ENCODE measurements at regions not wholly inside any gene's neighbourhood (a gene's known extent, or its start where the extent isn't known, plus 50 kb on each side); places are given as distances from the start of the nearest gene placed in this dataset.
A peak's percentile ranks its signal among the peaks of the same experiment; 100 is the strongest.

DNA sequence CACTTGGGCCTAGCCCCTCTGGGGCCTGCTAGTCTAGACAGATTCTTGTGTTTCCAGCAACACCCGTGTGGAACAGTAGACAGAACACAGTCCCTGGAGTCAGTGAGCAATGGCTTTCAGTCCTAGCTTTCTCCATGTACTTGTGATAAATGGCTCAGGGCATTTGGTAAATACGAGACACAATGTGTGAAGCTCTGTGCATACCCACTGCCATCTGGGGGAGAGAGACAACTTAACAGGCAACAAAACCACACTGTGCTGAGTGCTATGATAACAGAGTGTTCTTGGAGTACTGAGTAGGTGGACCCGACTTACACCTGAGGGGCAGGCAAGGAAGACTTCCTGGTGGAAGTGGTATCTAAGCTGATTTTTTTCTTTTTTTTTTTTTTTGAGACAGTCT lies 86.3 kb upstream of the TBX3 start:
- Histone ChIP-seq H3K79me2 (ENCODE audit: control insufficient read depth, insufficient read depth, low read length) (no peaks in the 10 kb centered on the region), H3K27me3 (ENCODE audit: control insufficient read depth in 2 of 2, insufficient read depth in 2 of 2, low read length in 2 of 2) (peaks cover 5 to 18% of the 10 kb centered on the region in 2 experiments; a peak in 3 of 5 replicates), H3K4me2 (ENCODE audit: insufficient read depth, low read length) (no peak overlapping the region), H3K9me3 (replicated peaks; ENCODE audit: control insufficient read depth, insufficient read depth, low read depth, low read length) (no peaks in the 10 kb centered on the region), H3K36me3 (ENCODE audit: control insufficient read depth, insufficient read depth, low read length) (no peaks in the 10 kb centered on the region), H4K20me1 (replicated peaks; ENCODE audit: control insufficient read depth, insufficient read depth, low read length) (0 out of 2 replicates have a peak, but pooled peaks cover 5% of the 10 kb centered on the region), H3K27ac (ENCODE audit: extremely low read depth, low read depth, low read length) (no peak overlapping the region), H3K9ac (ENCODE audit: insufficient read depth in 1 of 2, low read depth in 2 of 2, low read length in 2 of 2) (no peak overlapping the region), H2AFZ (ENCODE audit: low read depth, low read length) (no peak overlapping the region), H3K9me1 (ENCODE audit: control insufficient read depth, insufficient read depth, low read length) (no peaks in the 10 kb centered on the region), H3K4me1 (replicated peaks in 1 of 2; ENCODE audit: control insufficient read depth in 2 of 2, insufficient read depth in 2 of 2, low read length in 2 of 2) (no peaks in the 10 kb centered on the region), H3K4me3 (no peak overlapping the region)
- BruUV-seq (replicated peaks): no TSS peak
- ATAC-seq (no peak), FAIRE-seq (no peak), DNase-seq (ENCODE audit: extremely low read depth in 1 of 4, low spot score in 3 of 4) (no peak)
- 3% methylated on average over 3 of the region's 3 CpGs for WGBS (ENCODE audit: insufficient coverage, low coverage, missing lambda C conversion rate)
- ChIA-PET CTCF (ENCODE audit: low intra/inter-chr PET ratio) (no interaction called here), POLR2A (no interaction called here)
- in situ Hi-C loops (cut with MboI): no loop called here
- TF ChIP-seq ZFP36 (IDR thresholded peaks at IDR 0.05; ENCODE audit: low read depth, low read length, partially characterized antibody): peak; percentile 44
- TF ChIP-seq, protein P1, sequence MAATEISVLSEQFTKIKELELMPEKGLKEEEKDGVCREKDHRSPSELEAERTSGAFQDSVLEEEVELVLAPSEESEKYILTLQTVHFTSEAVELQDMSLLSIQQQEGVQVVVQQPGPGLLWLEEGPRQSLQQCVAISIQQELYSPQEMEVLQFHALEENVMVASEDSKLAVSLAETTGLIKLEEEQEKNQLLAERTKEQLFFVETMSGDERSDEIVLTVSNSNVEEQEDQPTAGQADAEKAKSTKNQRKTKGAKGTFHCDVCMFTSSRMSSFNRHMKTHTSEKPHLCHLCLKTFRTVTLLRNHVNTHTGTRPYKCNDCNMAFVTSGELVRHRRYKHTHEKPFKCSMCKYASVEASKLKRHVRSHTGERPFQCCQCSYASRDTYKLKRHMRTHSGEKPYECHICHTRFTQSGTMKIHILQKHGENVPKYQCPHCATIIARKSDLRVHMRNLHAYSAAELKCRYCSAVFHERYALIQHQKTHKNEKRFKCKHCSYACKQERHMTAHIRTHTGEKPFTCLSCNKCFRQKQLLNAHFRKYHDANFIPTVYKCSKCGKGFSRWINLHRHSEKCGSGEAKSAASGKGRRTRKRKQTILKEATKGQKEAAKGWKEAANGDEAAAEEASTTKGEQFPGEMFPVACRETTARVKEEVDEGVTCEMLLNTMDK (IDR thresholded peaks at IDR 0.05; ENCODE audit: borderline replicate concordance, insufficient read depth, low read depth, low read length, poor library complexity, severe bottlenecking): no peak
- intact Hi-C loops (cut with micrococcal nuclease): no loop called here

DNA sequence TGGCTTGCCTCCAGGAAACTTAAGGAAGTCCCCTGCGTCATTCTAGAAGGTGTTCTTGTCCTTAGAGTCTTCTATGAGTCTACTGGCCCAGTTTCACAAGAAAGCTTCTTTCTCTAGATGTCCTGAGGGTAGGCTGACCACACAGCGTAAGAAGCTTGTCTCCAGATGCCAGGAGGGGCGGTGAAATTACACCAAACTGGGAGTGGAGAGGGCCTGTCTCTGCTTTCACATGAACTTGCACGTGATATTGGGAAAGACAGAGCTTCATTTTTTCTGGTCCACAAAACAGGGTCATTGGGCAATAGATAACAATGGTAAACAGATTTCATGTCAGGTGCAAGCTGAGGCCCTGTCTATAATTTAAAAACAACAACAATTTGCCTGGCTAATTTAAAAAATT lies 85.7 kb upstream of the TBX3 start:
- intact Hi-C loops (cut with micrococcal nuclease): no loop called here
- H3K9ac ChIP-seq (ENCODE audit: insufficient read depth in 1 of 2, low read depth in 2 of 2, low read length in 2 of 2): no peak overlapping the region
- H3K27me3 ChIP-seq (ENCODE audit: control insufficient read depth in 2 of 2, insufficient read depth in 2 of 2, low read length in 2 of 2): peaks cover 5 to 18% of the 10 kb centered on the region in 2 experiments; a peak in 4 of 5 replicates
- ChIA-PET CTCF (ENCODE audit: low intra/inter-chr PET ratio) (no interaction called here), POLR2A (no interaction called here)
- no peak overlapping the region for H2AFZ ChIP-seq (ENCODE audit: low read depth, low read length)
- H3K4me3 ChIP-seq: no peak overlapping the region
- no peaks in the 10 kb centered on the region for H3K9me1 ChIP-seq (ENCODE audit: control insufficient read depth, insufficient read depth, low read length)
- H3K4me1 ChIP-seq (replicated peaks in 1 of 2; ENCODE audit: control insufficient read depth in 2 of 2, insufficient read depth in 2 of 2, low read length in 2 of 2): no peaks in the 10 kb centered on the region
- H3K4me2 ChIP-seq (ENCODE audit: insufficient read depth, low read length): no peak overlapping the region
- TF ChIP-seq SOX6 (IDR thresholded peaks at IDR 0.05) (no peak), PCBP2 (IDR thresholded peaks at IDR 0.05; ENCODE audit: low read depth, low read length, poor library complexity, severe bottlenecking) (no peak), HCFC1 (IDR thresholded peaks at IDR 0.05; ENCODE audit: low read depth, low read length) (no peak), ZNF212 (CRISPR knock-in tag; IDR thresholded peaks at IDR 0.05) (no peak)
- TF ChIP-seq, protein P2, sequence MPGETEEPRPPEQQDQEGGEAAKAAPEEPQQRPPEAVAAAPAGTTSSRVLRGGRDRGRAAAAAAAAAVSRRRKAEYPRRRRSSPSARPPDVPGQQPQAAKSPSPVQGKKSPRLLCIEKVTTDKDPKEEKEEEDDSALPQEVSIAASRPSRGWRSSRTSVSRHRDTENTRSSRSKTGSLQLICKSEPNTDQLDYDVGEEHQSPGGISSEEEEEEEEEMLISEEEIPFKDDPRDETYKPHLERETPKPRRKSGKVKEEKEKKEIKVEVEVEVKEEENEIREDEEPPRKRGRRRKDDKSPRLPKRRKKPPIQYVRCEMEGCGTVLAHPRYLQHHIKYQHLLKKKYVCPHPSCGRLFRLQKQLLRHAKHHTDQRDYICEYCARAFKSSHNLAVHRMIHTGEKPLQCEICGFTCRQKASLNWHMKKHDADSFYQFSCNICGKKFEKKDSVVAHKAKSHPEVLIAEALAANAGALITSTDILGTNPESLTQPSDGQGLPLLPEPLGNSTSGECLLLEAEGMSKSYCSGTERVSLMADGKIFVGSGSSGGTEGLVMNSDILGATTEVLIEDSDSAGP (CRISPR knock-in tag; IDR thresholded peaks at IDR 0.05): no peak
- DNase-seq (ENCODE audit: extremely low read depth in 1 of 4, low spot score in 3 of 4) (no peak), FAIRE-seq (no peak), ATAC-seq (no peak)
- WGBS (ENCODE audit: insufficient coverage, low coverage, missing lambda C conversion rate): 0% methylated on average over 4 of the region's 4 CpGs
- H3K27ac ChIP-seq (ENCODE audit: extremely low read depth, low read depth, low read length): no peak overlapping the region
- no peaks in the 10 kb centered on the region for H3K79me2 ChIP-seq (ENCODE audit: control insufficient read depth, insufficient read depth, low read length)
- no peaks in the 10 kb centered on the region for H3K9me3 ChIP-seq (replicated peaks; ENCODE audit: control insufficient read depth, insufficient read depth, low read depth, low read length)
- in situ Hi-C loops (cut with MboI): no loop called here
- 0 out of 2 replicates have a peak, but pooled peaks cover 5% of the 10 kb centered on the region for H4K20me1 ChIP-seq (replicated peaks; ENCODE audit: control insufficient read depth, insufficient read depth, low read length)
- H3K36me3 ChIP-seq (ENCODE audit: control insufficient read depth, insufficient read depth, low read length): no peaks in the 10 kb centered on the region
- BruUV-seq (replicated peaks): no TSS peak

Data from K562 (cell line).